ENCODE measurements at regions not wholly inside any gene's neighbourhood (a gene's known extent, or its start where the extent isn't known, plus 50 kb on each side); places are given as distances from the start of the nearest gene placed in this dataset.

DNA sequence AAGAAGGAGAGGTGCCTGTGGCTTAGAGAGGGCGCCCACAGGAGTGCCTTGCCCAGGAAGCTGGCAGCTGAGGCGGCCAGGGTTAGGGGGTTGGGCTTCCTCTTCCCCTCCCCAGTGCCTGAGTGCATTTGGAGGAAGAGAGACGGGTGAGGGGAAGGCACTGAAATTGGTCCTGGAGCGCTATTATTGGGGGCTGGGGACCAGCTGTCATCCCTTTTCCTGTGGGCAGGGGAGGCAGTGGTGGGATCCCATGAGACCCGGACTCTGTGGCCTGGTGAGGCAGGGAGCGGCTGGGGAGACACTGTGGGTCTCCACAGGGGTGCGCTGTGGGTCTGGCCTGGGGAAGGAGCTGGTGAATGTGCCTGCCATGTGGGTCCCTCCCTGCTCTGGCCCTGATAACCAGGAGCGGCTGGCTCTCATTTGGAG is 259.7 kb downstream of the SEC14L1 start:
- DNase-seq, result no peak

DNA sequence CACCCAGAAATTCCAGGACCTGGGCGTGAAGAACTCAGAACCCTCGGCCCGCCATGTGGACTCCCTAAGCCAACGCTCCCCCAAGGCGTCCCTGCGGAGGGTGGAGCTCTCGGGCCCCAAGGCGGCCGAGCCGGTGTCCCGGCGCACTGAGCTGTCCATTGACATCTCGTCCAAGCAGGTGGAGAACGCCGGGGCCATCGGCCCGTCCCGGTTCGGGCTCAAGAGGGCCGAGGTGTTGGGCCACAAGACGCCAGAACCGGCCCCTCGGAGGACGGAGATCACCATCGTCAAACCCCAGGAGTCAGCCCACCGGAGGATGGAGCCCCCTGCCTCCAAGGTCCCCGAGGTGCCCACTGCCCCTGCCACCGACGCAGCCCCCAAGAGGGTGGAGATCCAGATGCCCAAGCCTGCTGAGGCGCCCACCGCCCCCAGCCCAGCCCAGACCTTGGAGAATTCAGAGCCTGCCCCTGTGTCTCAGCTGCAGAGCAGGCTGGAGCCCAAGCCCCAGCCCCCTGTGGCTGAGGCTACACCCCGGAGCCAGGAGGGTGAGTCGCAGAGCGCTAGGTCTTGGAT is 261.5 kb downstream of the SEC14L1 start:
- no peak for DNase-seq

DNA sequence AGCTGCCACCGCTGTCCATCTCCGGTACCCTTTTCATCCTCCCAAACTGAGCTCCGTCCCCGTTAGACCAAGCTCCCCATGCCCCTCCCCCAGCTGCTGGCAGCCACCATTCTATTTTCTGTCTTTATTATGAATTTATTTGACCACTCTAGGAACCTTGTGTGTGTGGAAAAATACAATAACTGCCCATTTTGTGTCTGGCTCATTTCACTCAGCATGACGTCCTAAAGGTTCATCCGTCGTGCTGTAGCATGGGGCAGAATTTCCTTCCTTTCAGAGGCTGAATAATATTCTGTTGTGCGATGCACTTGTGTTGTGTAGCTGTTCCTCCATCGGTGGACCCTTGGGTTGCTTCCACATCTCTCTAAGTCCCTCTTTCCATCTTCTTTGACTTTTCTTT is 263.1 kb downstream of the SEC14L1 start:
- no peak for DNase-seq

DNA sequence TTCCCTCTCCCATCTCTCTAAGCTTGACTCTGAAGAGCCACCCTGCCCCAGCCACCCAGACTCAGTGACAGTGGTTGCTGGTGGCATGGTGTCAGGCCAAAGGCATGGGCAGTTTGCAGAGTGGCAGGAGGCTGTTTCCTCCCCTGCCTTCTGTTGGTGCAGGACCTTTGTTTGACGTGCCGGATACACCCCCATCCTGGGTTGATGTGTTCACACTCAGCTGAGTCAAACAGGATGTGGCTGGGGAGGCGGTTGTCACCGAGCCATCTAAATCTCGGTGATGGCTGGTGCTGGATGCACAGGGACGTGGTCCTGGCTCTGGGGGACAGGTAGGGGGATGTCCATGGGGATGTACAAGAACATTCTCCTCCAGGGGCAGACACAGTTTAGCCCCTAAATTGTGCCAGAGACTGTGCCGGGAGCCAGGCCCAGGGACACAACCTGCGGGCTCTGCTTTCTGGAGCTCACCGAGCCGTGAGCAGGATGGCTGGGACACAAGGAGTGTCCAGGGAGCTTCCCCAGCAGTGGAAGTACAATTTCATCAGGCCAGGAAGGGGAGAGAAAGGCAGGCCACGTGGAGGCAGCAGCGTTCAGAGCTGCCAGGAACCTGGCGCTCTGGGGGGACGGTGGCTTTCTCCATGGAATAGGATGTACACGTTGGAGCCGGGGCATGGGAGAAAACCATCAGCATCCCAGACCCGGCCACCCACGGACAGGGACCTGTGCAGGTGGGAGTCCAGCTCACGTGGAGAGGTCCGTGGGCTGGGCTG is 264.2 kb downstream of the SEC14L1 start:
- DNase-seq, result no peak

DNA sequence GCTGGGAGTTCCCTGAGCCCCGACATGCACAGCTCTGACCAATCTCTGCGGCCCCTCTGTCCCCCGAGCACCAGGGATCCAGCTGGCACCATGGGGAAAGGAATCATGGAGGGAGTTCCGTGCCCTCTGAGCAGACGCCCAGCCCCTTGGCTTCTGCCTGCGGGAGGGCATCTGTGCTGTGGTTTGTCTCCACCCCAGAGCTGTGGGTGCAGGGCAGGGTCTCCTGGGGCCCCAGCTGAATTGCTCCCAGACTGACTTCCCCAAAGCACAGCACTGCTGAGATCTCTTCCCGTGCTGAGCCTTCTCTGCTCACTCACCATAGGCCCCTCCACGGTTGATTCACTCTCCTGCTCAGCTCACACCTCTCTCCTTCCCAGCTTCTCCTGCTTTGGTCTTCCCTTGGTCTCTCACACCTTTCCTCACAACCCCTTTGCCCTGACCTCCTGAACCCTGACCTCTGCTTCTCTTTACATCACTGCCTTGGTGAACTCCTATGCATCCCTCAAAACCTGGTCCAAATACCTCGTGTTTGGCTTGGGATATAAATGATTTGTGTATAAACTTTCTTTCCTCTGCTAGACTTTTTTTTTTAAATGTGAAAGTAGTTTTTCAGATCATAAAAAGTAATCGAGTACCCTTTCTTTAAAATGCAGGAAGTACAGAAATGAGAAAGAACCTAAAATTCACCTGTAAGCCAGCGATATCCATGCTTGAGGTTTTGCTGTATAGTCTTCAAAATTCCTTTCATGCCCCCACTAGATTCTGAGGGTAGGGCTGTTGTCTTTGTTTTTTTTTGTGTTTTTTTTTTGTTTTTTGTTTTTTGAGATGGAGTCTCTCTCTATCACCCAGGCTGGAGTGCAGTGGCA is 265.3 kb downstream of the SEC14L1 start:
- no peak for DNase-seq

DNA sequence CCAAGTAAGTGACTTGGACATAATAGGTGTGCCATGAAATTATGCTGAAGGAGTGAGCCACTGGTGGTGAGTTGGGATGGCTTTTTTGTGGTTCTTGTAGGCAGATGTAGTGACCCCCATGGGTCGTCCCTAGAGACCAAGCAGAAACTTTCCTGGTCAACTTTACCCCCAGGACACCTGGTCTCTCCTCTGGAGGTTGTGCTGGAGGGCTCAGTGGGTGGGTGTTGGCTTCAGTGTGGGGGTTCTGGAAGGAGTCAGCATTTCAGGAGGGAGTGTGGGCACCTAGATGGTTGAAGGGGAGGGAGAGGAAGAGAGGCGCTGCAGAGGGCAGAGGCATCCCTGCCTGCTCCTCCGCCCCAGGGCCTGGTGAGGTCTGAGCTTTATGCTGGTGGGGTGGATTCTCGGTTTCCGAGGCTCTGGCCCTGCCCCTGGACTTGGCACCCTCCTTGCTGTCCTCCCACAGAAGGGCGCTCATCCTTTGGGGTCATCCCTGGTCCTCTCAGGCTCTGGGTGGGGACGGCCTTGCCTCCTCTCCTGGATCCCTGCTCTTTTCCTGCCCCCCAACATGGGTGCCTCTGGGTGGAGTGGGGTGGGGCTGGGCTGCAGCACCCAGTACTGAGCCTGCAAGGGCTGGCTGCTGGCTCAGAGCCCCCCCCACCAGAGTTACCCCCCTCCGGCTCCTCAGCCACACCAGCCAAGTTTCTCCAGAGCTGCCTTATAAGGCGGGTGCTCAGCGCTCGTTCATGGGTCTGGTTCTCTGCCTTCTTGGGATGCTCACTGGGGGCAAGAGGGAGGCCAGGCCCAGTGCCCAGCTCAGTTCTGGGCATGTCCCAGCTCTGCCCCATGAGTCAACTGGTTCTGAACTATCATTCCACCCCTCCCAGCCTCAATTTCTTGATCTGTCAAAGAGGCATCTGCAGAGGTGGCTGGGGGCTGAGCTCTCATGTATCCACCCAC is 266.8 kb downstream of the SEC14L1 start:
- DNase-seq, result no peak

DNA sequence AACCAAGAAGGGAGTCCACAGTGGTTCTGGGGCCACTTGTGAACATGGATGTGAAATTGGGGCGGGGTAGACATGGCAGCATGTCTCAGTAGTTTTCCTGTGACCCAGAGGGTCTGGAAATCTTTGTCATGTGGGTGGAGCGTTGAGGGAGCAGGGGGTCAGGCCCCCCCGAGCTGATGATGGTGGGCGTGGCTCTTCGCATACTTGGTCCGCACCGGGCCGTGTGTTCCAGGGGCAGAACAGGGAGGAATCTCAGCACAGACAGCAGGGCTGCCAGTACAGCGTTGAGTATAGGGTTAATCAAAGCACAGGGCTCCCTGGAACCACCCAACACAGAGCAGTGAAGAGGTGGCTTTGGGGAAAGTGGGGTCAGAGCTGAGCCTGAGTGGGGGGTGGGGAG is 267.5 kb downstream of the SEC14L1 start:
- DNase-seq, result no peak

DNA sequence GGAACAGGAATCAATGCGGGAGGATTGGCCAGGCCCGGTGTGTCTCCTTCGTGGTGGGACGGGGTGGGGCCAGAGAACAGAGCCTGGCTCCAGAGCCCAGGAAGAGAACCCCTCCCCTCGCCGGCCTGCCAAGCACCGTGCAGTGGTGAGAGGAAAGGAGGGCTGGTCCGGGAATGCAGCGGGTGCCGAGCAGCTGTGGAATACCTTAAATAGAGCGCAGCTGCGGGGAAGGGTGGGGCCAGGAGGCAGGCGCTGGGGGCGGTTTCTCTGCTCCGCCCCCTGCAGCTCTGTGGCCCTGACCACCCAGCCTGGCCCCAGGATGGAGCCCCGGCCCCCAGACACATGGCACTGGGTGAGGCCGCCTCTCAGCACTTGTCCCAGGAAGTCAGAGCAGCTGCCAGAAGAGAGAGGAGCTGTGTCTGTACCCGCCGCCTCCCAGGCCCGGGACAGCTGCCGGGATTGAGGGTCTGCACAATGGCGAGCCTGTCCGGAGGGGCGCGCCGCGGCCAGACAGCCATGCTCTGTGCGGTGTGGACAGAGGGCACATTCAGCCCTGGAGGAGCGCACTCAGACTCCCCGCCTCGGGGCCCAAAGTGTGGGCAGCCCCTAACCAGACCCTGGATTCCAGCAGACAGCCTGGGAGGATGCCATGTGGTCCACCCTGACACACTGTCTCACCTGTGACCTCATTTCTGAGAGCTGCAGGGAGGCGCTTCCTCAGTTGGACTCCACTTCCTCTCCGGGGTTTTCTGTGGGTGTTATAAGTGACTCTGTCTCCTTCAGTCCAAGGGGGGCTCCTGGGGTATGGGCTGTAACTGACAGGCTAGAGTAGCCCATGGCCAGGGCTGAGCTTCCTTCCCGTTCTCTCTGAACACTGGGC is 268.8 kb downstream of the SEC14L1 start:
- DNase-seq, result no peak

DNA sequence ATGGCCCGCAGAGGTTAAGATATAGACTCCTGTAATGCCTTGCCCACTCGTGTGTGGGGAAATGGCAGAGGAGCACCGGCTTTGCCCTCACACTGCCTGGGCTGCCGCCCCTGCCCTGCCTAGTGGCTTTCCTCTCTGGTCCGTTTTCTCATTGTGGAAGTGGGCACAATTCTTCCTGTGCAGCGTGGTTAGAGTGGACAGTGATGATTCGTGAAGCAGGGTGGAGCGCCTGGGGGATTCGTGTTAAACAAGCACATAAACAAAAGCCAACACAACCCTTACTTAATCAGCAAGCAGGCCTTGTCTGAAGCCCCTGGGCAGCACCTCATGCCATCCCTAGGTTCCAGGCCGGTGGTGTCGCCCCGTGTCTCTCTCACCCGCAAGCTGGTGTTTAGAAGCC is 269.7 kb downstream of the SEC14L1 start:
- no peak for DNase-seq

DNA sequence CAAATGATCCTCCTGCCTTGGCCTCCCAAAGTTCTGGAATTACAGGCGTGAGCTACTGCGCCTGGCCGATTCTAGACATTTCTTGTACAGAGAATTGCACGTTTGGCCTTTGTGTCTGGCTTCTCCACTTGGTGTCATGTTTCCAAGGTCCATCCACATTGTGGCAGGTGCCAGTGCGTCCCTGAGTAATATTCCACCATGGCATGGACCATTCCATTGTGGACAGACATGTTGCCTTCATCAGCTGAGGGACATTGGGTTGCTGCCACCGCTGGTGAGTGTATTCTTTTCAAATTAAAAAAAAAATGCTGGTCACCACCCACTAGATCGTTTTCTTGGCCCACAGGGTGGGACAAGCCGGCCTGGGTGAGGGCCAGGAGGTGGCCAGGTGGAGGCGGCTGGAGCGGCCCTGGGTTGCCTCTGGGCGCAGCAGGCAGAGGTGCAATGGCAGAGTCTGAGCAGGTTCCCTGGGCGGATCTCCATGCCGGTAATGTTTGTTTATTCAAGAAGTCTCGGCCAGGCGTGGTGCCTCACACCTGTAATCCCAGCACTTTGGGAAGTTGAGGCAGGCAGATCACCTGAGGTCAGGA is 274.1 kb downstream of the SEC14L1 start:
- no peak for DNase-seq

DNA sequence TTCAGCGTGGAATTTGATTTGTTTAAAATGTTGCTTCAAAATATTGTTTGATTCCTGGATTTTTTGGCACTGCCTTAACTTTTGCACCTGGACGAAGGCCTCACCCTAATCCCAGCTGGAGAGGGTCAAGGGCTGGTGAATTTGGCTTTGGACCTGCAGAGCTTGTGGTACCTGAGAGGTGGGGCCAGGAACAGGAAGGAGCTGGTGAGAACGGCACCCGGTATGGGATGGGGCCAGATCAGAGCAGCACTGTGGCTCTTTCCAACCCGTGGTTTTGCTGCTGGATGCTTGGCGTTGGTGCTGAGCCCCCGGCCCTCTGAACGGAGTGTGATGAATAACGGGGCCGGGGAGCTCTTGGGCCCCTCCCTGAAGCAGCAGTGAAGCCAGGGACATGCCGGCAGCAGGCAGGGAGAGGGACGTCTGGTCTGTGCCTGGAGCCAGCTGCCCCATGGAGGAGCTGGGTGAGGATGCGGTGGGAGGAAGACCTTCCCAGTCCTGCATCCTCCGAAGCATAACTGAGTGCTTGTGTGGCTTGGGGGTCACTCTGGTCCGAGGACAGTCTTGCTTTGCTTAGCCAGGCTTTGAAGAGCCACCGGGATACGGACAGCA is 275.4 kb downstream of the SEC14L1 start:
- DNase-seq, result no peak

DNA sequence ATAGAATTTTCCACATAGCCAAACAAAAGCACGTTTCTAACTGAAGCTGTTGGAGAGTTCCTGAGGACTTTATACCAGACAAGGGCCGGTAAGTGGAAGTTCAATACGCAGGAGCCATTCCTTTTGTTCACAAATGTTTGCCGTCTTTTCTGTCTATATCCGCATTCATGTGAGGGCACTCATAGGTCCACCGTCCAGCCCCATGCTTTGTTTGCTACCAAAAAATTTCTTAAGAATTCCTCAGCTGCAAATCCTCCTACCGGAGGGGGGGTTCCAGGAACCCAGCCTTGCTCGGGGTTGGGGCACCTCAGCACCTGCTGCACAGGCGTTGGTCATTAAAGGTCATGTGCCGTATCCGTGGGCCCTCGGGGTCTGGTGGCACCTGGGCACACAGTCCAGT is 276.8 kb downstream of the SEC14L1 start:
- no peak for DNase-seq

DNA sequence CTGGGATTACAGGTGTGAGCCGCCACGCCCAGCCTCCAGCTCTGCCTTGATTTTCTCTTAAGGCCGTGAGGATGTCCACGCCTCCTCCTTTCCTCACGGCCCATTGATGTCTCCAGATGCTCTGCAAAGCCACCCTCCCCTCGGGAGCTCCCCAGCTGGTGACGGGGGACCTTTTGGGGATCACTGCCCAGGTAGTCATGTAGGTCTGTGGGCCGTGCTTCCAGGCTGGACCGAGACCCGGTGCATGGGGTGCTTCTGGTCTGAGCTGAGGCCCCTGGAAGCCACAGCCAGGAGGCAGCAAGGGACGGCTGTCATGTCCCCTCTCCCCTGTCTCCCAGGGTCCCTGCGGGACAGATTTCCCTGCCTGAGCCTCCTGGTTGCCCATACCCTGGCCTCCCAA is 277.8 kb downstream of the SEC14L1 start:
- DNase-seq, result no peak

DNA sequence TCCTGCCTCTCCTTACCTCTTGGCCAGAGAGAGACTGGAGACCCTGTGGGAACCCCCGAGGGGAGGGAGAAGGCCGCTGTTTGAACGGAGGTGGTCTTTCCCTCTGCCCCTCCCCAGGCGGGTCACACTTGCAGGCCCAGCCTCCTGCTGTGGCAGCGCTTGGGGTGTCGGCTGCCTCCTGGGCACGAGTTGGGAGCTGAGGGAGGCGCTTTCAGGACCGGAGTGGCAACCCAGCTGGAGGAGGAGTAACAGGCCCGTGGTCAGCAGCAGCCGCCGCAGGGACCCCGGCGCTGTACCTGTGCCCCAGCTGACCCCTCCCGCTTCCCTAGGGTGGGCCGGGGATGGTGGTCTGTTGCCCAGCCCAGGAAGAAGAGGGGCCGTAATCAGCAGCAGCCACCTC is 278.3 kb downstream of the SEC14L1 start:
- DNase-seq, result no peak

DNA sequence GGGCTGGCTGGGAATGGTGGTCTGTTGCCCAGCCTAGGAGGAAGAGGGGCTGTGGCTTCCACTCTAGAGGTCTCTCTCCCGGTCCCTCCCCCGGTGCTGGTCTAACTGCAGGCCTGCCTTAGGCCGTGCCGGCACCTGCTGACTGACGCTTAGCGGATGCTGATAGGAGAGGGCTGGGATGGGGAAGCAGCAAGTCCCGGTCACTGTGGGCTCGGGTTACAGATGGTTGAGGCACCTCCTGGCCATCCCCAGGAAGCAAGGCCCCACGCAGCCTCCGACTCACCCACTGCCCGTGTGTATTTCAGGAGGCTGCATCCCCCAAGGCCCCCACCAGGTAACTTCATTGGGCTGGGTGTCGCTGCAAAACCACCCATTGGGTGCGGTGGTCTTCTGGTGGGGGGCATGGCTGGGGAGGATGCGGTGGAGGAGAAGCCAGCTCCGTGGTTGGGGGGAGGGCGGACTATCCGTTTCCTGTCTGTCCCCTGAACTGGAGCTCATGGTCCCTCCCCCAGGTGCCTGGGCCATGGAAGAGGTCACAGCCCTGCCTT is 278.9 kb downstream of the SEC14L1 start:
- DNase-seq, result no peak

DNA sequence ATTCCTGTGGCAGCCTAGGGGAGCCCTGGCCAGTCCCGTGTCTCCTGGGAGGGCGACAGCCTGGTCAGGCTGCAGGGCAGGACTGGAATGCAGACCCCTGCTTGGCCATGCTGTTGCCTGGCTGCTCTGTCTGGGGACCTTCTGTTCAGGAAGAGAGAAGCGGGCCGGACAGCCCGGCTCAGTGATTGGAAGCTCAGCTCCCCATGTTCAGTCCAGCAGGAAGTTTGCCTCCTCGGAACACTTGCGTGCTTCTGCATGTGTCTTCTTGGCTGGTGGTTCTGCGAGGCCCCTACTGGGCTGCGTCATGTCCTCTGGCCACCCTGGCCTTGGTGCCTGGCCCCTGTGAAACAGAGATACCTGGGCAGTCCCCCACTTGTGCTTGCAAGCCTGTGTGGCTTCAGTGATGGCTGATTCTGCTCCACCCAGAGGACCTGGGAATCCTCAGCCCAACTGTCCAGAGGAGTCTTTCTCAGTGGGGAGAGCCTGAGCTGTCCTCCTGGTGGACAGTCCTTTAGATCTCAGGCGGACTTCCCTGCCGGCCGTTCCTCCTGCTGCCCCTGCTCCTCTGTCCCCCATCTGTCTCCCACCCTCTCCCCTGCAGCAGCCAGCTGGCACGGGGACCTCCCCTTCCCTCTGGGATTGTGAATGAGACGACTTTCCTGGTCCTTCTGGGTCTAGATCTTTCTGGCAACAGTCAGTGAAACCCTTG is 279.5 kb downstream of the SEC14L1 start:
- no peak for DNase-seq

DNA sequence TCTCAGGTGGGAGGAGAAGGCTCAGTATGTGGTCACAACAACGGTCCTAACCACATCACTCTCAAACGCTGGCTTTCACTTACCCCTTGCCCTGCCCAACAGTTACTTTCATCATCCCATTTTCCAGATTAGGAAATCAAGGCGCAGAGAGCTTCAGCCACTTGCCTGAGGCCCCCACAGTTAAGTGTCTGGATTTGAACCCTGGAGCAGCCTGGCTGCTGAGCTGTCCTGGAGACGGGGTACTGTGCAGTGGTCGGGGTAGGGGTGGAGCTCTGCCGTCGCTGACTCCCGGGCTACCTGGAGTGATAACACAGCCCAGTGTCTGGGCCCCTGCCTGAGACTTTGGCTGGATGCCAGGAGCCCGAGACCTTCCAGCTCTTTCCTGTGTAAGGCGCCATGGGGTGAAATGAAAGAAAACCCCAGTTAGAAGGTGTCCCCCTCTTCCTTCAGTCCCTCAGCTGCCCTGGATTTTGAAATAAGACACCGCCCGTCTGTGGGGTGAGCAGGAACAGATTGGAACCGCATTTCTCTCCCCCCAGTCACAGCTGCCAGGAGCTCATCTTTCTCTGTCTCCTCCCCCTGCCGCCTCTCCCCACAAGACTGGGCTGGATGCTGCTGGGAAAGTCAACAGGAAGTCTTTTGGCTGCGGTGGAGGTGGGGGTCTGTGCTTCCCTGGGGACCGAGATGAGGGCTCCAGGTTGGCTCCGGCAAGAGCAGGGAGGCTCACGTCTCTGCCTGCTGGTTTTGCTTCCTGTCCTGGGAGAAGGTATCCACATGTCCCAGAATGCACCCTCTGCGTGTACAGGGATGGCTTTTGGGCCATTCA is 280.2 kb downstream of the SEC14L1 start:
- DNase-seq, result peak; percentile 72 to 88

DNA sequence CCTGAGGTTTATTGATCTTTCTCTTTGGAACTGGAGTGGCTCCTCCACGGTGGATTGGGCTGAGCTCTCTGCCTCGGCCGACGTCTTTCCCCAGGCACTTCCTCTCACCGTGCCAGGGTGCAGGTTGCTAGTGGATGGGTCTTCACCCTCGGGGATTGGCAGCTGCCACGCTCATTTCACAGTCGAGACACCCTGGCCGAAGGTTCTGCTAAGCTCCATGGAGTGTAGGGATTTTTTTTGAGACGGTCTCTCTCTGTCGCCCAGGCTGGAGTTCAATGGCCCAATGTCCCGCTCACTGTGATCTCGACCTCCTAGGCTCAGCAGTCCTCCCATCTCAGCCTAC is 280.8 kb downstream of the SEC14L1 start:
- DNase-seq, result no peak
